ENCODE measurements at regions not wholly inside any gene's neighbourhood (a gene's known extent, or its start where the extent isn't known, plus 50 kb on each side); places are given as distances from the start of the nearest gene placed in this dataset.
A peak's percentile ranks its signal among the peaks of the same experiment; 100 is the strongest.

DNA sequence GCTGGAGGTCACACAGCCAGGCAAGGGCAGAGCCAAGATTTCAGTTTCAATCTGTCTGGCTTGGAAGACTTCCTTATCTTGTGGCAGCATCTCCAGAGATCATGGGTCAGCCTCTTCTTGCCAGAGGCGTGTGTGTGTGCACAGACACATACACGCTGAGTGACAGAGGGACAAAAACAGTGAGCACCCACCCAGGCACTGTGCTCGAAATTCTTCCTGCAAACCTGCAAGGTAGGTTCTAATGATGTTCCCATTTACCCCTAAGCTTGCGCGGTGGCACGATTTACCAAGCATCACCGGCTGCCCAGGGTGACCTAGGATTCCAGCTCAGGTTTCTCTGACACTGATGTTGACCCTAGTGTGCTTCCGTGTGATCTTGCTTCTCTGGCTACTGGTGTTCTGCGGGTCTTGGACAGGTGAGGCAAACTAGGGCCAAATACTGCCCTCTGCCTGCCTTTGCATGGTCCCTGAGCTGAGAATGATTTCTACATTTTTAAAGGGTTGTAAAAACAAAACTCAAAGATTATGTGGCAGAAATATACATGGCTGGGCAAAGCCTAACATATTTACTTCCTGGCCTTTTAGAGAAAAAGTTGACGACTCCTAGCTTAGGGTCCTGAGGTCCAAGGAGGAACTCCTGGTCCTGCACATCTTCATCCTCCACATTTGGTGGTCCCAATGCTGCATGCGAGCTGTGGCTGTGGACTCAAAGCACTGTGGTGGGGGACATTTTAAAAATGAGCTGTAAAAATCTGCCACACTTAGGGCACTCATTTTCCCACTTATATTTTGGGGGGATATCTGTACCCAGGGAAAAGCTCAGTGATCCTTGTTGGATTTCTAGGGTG is 268.5 kb downstream of the RPS24 start:
- no peak for DNase-seq

DNA sequence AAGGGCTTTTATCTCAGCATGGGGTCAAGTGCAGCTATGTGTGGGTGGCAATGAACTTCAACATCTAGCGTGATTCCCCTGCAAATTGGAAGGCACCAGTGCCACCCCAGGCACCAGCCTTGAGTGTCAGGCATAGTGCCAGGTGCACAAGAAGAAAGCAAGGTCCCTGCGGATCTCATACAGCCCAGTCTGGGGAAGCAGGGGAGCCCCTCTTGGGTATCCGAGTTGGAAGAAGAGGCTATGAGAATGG is 269.0 kb downstream of the RPS24 start:
- DNase-seq: no peak

DNA sequence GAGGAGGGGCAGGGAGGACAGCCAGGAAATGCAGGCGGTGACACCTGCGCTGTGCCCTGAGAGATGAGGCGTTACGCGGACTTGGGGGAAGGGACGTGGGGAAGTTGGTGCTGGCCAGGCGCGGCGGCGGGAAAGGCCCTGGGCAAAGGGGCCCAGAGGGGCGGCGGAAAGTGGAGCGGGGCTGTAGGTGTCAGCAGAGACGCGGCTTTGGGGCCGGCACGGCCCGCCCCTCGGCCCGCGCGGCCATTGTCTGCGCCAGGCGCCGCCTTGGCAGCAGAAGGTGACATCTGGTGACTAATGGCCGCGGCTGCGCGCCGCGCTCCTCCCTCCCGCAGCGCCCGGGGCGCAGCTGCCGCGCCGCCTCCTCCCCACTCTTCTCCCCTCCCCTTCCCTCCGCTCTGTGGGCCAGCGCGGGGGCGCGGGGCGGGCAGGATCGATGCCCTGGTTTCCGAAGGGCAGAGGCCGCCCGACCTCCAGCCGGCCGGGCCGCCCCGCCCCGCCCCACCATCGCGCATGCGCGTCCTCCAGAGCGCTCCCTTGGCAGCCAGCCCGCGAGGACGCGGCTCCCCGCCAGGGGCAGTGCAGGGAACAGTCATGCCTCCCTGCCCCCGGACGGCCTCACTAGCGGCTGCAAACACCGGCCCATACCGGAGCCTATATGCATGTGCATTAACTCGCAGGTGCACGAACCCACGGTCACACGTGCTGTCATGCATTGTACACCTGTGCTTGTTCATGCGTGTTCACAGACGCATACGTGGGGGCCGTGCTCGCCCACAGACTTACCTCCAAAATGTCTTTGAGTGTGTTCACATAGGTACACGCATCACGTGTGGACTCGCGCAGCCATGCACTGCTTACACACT is 269.6 kb downstream of the RPS24 start:
- DNase-seq: peak; percentile 94

GRCh38 chr10:78304091-78305045 is 270.7 kb downstream of the RPS24 start:
- DNase-seq: no peak

DNA sequence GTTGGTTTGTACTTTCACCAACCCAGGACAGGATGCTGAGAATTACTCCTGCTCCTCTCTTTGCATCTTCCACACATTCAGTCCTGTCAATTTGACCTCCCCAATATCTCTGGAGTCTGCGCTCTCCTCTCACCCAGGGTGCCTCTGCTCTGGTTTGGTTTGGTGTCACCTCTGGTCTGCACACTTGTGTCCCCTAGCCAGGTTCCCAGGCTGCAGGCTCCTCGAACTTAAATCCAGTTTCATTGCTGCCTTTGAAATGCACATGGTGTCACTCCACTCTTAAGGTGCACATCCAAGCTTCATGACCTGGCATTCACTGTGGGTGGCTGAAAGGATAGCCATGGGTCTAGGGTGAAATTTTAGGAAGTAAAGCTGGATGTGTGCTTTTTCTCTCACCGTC is 271.6 kb downstream of the RPS24 start:
- no peak for DNase-seq

DNA sequence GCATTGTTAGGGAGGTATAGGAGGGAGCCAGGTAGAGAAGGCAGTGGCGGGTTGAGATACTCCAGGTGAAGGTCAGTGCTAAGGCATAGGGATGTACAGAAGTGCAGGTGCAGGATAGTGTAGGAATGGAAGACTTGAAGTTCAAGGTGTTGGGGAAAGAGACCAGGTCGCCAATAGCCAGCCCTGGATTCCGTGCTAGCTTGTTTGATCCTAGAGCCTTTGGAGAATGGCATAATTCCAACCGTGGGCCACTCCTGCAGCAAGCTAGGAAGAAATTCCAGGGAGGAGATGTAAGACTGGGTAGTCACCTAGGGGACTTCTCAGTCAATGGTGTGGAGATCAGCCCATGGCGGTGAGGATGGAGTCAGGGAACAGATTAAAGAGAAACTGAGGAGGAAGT is 272.7 kb downstream of the RPS24 start:
- DNase-seq: no peak

DNA sequence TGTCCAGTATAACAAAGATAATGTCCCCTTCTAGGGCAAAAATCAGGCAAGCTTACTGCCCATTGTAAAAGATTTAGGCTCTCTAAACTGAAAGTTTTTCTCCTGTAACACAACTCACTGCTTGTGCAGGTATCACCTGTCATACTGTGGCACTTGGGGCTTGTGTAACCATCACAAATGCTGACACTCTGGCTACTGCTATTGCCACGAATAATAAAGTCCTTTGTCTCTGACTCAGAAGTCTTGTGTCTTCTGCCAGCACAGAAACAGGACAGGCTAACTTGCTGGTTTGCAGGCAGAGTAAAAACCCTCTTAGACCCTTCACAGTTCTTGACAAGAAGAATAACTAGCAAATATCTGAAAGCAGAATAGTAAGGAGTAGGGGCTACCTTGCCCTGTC is 273.9 kb downstream of the RPS24 start:
- DNase-seq: no peak

- no peak for DNase-seq
Observed at GRCh38 chr10:78309536-78310237, 276.0 kb downstream of the RPS24 start.

- DNase-seq: no peak
Observed at GRCh38 chr10:78310481-78311080, 276.9 kb downstream of the RPS24 start.

DNA sequence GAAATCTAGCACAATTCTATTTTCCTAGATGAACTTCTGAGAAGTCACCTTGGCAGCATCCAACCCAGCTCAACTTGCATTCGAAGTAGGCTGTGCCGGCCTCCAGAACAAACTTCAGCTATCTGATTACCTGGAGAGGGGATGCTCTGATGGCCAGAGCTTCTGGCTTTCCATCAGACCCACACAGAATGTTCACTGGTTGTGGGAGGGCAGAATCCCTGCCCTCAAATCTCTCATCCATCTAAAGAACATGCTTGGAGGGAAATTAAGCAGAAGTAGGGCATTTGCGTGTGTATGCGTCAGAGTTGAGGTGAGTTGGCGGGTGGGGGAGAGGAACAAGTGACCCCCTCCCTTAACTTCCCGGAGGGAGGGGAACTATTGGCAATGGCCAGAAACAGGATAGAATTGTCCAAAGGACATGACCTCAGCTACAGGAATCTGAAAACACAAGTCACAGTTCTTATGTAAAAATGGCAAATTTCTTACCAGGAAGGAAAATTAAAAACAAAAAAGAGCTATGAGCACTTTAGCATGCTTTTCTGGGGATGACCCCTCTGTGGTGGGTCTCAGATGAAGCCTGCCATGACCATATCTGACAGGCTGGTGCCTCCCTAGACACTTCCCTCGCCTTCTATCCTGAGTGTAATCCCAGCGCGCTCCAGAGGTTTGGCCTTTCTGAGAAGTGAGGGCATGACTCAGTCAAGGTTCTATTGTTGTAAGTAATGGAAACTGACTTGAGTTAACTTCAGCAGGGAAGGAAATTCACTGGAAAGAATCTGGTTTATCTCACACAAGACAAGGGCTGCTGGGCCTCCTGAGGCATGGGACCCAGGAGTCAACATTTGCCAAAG is 278.8 kb downstream of the RPS24 start:
- no peak for DNase-seq

DNA sequence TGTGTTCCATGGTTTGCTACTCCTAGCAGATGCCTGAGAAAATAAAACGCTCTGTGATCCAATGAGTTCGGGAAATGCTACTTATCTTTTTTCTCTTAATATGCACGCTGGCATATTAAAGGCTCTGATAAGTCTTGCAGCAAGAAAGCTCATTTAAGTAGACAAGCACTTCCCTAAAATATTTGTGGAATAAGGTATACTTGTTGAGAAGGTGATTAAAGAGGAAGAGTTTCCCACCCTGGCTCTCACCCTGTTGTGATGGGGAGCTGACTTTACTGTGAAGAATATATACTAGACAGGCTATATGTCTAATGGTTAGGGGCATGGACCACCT is 279.4 kb downstream of the RPS24 start:
- DNase-seq: no peak

GRCh38 chr10:78313636-78314035 is 280.0 kb downstream of the RPS24 start:
- no peak for DNase-seq

DNA sequence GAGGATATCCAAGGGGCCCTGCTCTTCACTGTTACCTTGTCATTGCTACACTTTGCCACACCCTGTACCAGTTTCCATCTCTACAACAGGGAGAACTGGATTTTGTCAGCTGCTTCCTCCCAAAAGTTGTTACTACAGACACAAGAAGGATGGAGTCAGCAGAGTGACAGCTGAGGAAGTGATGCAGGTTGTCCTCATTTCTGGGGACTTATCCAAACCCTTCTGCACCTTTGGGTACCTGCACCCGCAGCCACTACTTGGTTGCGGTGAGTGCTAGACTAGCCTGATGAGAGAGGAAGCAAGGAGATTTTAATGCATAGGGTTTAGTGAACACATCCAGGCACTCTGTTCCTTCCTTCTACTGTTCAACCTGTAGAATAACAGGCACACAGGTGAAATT is 281.0 kb downstream of the RPS24 start:
- no peak for DNase-seq

DNA sequence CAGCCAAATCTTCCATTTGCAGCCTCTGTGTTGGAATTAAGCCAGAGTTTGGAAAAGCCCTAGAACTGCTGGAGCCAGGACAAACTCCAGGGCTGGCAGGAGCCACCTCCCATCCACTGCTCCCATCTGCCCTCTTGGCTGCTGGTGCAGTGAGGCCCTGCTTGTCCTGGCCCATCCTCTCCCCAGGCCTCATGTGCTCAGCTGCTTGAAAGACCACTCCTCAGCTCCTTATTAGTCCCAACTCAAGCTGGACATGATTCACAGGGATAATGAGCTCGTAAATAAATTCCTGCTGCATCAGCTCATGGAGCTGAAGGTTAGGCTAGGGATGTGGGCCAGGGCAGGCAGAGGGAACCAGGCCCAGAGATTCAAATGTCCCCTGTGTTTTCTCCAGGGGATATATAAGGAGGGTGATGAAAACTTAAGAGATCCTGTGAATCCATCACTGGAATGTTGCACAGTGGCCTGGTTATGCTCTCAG is 282.8 kb downstream of the RPS24 start:
- no peak for DNase-seq

DNA sequence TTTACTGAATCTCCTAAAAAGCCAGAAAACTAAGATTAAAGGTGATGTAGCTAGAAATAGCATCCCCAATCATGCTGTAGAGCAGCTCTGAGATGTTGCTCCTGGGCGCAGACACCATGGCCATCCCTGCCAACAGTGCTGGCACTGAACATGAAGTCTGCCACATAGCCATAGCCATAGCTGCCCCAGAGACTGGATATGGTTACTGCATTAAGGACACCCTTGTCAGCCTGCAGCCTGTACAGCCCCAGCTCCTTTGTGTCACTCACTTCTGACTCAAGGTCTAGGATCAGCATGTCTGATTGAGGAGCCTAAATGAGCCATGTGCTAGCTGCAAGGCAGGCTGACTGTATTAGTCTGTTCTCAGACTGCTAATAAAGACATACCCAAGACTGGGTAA is 284.6 kb downstream of the RPS24 start:
- no peak for DNase-seq

DNA sequence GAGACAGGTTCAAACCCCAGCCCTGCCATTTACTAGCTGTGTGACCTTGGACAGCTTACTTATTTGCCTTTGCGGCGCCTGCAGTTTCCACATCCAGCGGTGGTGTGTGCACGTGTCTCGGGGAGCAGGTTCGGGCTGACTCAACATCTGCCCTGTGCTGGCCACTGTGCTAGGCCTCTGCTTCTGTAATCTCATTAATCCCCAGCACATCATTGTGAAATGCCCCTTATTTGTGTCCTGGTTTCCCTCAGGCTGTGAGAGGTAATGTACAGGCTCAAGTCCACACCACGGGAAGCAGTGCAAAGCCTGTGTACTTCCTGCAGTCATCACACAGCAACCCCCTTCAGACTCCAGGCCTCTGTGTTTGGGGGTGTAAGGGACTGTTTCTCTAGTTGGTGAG is 285.7 kb downstream of the RPS24 start:
- DNase-seq: no peak

- DNase-seq: no peak
Observed at GRCh38 chr10:78319841-78320240, 286.2 kb downstream of the RPS24 start.

DNA sequence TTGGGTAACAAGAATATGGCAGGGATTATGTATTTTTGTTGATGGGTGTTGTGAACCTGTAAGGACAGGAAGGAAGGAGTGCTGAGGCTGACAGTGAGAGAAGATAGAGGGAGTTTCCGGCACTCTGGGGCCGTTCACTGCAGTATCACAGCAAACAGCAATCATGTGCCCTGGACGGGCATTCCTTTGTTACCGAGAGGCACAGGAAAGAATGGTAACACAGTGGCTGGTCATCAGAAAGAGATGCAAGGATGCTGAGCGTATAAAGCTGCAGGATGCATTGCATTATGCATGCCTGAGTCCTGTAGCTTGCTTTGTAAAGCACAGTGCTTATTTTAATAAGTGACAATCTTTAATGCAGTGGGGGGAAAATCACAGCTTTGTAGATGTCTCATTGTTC is 286.8 kb downstream of the RPS24 start:
- no peak for DNase-seq

DNA sequence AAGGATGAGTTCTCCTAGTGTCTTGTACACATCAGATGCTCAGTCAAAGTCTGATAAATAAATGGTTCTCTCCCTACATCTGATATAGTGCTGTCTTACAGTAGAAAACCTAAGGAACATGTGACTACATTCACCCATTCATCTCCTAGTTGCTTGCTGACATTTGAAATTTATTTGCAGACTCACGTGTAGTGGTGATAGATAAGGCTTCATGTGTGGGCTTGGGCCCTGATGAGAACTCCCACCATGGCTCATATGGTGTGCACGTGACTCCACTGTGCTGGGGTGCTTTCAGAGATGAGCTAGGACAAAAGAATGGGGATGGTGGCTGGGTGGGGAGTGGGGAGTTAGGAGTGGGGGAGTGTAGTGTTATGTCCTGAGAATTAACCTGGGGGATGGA is 287.3 kb downstream of the RPS24 start:
- no peak for DNase-seq

- no peak for DNase-seq
Observed at GRCh38 chr10:78321500-78321899, 287.8 kb downstream of the RPS24 start.

DNA sequence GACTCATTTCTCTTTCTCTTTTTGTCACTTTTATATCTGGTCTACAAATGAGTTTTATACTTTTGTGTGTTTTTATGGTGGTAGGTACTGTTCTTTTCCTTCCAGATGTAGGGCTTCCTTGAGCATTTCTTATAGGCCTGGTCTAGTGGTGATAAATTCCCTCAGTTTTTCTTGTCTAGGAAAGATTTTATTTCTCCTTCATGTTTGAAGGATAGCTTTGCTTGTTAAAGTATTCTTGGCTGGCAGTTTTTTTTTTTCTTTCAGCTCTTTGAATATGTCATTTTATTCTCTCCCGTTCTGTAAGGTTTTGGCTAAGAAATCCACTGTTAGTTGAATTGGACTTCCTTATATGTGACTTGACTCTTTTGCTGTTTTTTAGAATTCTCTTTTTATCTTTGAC is 292.7 kb downstream of the RPS24 start:
- DNase-seq: no peak

All from effector CD4-positive, alpha-beta T cell (primary cell).